ENCODE measurements at regions not wholly inside any gene's neighbourhood (a gene's known extent, or its start where the extent isn't known, plus 50 kb on each side); places are given as distances from the start of the nearest gene placed in this dataset.

DNA sequence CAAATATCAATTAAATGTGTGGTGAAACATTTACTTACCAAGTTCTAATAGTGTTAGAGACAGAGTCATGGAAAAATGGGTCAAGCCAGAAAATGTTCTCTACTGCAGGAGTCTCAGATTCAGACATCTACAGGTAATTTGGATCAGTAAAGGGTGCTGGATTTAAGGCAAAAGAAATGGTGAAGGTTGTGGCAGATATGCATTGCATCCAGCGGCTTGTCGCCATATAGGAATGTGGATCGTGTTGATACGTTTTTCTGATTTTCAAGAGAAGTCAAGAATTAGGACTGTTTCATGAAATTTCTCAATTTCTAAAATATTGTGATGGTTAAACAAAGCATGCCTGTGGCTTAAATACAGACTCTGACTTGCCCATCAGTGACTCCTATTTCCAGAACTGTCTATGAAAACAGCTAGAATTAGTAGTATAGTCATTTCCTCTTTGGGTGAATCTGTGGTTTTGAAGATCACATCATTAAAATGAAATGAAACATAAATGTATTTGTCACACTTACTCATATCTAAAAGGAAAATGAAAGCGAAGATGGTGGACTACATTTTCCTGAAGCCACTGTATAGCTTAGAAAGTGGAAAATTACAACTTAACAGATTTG lies 110.1 kb upstream of the VEGFC start:
- no peaks in the 10 kb centered on the region for H3K27me3 ChIP-seq (replicated peaks; ENCODE audit: insufficient read depth)
- no peak overlapping the region for H3K4me3 ChIP-seq
- no peak overlapping the region for H3K27ac ChIP-seq
- no peak for DNase-seq (ENCODE audit: low spot score)
- H3K9me3 ChIP-seq = no peaks in the 10 kb centered on the region
- no peaks in the 10 kb centered on the region for H3K4me1 ChIP-seq (replicated peaks)
- TF ChIP-seq POLR2AphosphoS5 (IDR thresholded peaks at IDR 0.05) = no peak
- TF ChIP-seq, protein P1, sequence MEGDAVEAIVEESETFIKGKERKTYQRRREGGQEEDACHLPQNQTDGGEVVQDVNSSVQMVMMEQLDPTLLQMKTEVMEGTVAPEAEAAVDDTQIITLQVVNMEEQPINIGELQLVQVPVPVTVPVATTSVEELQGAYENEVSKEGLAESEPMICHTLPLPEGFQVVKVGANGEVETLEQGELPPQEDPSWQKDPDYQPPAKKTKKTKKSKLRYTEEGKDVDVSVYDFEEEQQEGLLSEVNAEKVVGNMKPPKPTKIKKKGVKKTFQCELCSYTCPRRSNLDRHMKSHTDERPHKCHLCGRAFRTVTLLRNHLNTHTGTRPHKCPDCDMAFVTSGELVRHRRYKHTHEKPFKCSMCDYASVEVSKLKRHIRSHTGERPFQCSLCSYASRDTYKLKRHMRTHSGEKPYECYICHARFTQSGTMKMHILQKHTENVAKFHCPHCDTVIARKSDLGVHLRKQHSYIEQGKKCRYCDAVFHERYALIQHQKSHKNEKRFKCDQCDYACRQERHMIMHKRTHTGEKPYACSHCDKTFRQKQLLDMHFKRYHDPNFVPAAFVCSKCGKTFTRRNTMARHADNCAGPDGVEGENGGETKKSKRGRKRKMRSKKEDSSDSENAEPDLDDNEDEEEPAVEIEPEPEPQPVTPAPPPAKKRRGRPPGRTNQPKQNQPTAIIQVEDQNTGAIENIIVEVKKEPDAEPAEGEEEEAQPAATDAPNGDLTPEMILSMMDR (IDR thresholded peaks at IDR 0.05) = no peak
- no peak for TF ChIP-seq POLR2A (IDR thresholded peaks at IDR 0.05)
- no peaks in the 10 kb centered on the region for H3K36me3 ChIP-seq
- intact Hi-C loops (cut with DNase I) = no loop called here
- 92% methylated on average over 5 of the region's 5 CpGs for WGBS

DNA sequence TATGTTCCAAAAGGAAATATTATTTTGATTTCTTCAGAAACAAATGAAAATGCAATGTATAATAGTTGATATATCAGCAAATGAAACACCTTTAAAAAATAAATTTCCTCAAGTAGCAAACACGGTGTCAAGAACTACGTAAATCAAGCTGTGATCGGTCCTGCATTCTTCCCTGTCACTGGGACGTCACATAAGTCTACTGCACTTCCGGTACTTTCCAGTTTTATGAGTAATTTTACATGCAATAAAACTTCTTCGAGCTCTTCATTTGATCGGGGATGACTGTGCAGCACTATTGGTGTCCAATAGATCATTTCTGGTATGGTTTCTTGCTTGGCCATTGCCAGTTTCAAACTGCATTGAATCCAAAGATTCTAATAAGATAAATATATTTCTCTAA lies 114.0 kb upstream of the VEGFC start:
- 20% methylated on average over 7 of the region's 7 CpGs for WGBS
- H3K36me3 ChIP-seq = no peaks in the 10 kb centered on the region
- no peak overlapping the region for H3K27ac ChIP-seq
- intact Hi-C loops (cut with DNase I) = no loop called here
- H3K4me3 ChIP-seq = no peak overlapping the region
- TF ChIP-seq, protein P1 (IDR thresholded peaks at IDR 0.05) = no peak
- TF ChIP-seq POLR2AphosphoS5 (IDR thresholded peaks at IDR 0.05) = no peak
- no peak for TF ChIP-seq POLR2A (IDR thresholded peaks at IDR 0.05)
- no peaks in the 10 kb centered on the region for H3K9me3 ChIP-seq
- DNase-seq (ENCODE audit: low spot score) = no peak
- no peaks in the 10 kb centered on the region for H3K27me3 ChIP-seq (replicated peaks; ENCODE audit: insufficient read depth)
- H3K4me1 ChIP-seq (replicated peaks) = no peaks in the 10 kb centered on the region

DNA sequence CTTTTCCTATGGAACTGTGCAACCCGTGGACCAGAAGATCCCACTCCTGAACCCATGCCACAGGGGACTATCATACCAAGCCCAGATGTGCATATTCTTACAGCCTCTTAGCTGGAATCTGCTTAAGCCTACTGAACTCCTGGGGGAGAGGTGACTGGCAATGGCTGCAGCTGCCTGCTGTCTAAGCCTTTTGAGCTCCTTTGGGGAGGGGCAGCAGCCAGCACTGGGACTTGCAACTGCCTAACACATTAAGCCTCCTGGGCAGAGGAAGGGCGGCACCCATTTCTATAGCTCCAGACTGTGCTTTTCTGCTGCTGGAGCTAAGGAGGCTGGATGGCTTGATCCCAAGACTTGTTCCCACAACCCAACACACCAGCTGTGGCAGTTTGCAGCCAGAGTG lies 117.9 kb upstream of the VEGFC start:
- intact Hi-C loops (cut with DNase I) = no loop called here
- no peak overlapping the region for H3K27ac ChIP-seq
- H3K4me1 ChIP-seq (replicated peaks) = no peaks in the 10 kb centered on the region
- no peaks in the 10 kb centered on the region for H3K36me3 ChIP-seq
- no peaks in the 10 kb centered on the region for H3K9me3 ChIP-seq
- 95% methylated on average over 2 of the region's 2 CpGs for WGBS
- no peaks in the 10 kb centered on the region for H3K27me3 ChIP-seq (replicated peaks; ENCODE audit: insufficient read depth)
- no peak overlapping the region for H3K4me3 ChIP-seq
- TF ChIP-seq POLR2A (IDR thresholded peaks at IDR 0.05) = no peak
- TF ChIP-seq, protein P1 (IDR thresholded peaks at IDR 0.05) = no peak
- no peak for TF ChIP-seq POLR2AphosphoS5 (IDR thresholded peaks at IDR 0.05)
- no peak for DNase-seq (ENCODE audit: low spot score)

DNA sequence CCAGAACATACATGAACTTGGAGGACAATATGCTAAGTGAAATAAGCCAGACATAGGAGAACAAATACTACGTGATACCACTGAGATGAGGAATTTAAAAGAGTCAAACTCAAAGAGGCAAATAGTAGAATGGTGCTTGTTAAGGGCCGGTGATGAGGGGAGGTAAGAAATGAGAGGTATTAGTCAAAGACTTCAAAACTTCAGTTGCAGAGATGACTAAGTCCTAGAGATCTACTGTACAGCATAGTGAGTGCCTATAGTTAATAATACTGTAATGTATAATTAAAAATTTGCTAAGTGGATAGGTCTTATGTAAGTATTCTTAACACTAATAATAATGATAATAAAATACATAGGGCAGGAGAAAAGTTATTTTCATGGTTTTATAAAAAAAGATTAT lies 126.9 kb upstream of the VEGFC start:
- Histone ChIP-seq H3K27me3 (replicated peaks; ENCODE audit: insufficient read depth) (no peaks in the 10 kb centered on the region), H3K27ac (no peak overlapping the region), H3K4me3 (no peak overlapping the region), H3K36me3 (no peaks in the 10 kb centered on the region), H3K4me1 (replicated peaks) (no peaks in the 10 kb centered on the region), H3K9me3 (no peaks in the 10 kb centered on the region)
- TF ChIP-seq POLR2AphosphoS5 (IDR thresholded peaks at IDR 0.05) (no peak), POLR2A (IDR thresholded peaks at IDR 0.05) (no peak)
- TF ChIP-seq, protein P1 (IDR thresholded peaks at IDR 0.05) = no peak
- intact Hi-C loops (cut with DNase I) = no loop called here
- 78% methylated on average over 2 of the region's 2 CpGs for WGBS
- DNase-seq (ENCODE audit: low spot score) = no peak

DNA sequence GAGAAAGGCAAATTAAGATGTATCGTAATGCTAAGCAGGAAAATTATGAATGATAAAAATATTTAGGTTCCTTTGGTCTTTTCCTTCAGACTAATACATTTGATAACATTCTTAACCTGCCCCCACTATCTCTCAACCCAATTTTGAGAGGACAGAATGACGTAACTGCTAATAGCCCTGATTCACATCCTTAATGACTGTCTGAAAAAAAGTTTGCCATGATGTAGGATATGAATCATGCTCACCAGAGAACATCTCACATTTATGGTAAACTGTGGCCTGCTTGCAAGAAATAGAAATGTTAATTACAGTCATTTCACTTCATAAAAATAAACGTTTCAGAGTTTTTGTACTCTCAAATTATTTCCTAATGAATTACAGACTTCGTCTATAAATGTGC lies 128.0 kb upstream of the VEGFC start:
- TF ChIP-seq POLR2AphosphoS5 (IDR thresholded peaks at IDR 0.05) (no peak), POLR2A (IDR thresholded peaks at IDR 0.05) (no peak)
- TF ChIP-seq, protein P1 (IDR thresholded peaks at IDR 0.05) = no peak
- H3K27me3 ChIP-seq (replicated peaks; ENCODE audit: insufficient read depth) = no peaks in the 10 kb centered on the region
- no peaks in the 10 kb centered on the region for H3K36me3 ChIP-seq
- no peak for DNase-seq (ENCODE audit: low spot score)
- H3K9me3 ChIP-seq = no peaks in the 10 kb centered on the region
- H3K4me3 ChIP-seq = no peak overlapping the region
- 39% methylated on average over 4 of the region's 4 CpGs for WGBS
- H3K27ac ChIP-seq = no peak overlapping the region
- H3K4me1 ChIP-seq (replicated peaks) = no peaks in the 10 kb centered on the region
- intact Hi-C loops (cut with DNase I) = no loop called here
